Endothelial cell of hepatic sinusoid (primary cell): ENCODE measurements at regions not wholly inside any gene's neighbourhood (a gene's known extent, or its start where the extent isn't known, plus 50 kb on each side); places are given as distances from the start of the nearest gene placed in this dataset.
"Not testable (repeated sequence)": the region's sequence is repeated elsewhere in the genome, so short reads cannot be mapped to it uniquely, and the experiment has no call there.

Source experiments
- in situ Hi-C: cut with HindIII; loops from 2 replicates; pipeline ENCODE4 v1.10.0; 2017; ENCODE audit warnings: low sequenced_read_pairs

DNA sequence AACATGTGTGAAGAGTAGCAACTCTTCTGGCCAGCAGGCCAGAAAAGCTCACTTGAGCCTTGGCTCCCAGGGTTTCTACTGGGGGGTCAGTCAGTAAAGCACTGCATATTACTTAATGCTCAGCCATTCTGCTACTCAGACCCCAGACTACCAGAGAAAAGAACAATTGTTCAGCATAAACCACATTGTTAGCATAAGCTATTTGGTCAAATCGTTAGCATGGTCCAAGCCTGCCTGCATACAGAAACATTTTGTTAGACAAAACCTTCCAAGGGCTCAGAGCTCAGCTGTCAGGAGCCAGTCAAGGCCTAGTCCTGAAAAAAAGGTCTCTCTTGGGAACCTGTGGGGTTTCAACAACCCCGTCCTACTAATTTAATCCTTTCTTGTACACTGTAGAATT is 449.3 kb downstream of the PRR16 start:
- in situ Hi-C loops: no loop called here

DNA sequence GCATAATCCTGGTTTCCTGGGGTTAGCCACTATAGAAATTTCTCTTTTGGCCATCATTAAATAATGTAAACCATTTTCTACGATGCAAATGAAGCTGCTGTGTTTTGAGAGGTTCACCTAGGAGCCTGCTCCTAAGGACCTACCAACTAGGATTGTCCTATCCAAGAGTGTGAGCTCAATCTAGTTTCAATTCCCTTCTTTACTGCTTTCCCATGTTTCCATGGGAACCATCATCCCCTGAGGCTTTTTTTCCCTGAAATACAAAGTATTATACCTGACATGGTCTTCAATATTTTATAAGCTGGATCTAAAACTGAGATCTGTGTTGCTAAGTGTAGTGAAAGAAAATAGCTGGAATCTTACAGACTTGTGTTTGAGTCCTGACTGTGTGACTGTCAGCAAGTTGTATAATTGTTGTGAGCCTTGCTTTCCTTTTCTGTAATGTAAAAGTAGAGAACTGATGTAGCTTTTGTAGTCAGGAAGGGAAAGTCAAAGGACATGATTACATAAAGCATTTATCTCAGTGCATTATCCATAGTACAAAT is 453.2 kb downstream of the PRR16 start:
- in situ Hi-C loops: no loop called here

DNA sequence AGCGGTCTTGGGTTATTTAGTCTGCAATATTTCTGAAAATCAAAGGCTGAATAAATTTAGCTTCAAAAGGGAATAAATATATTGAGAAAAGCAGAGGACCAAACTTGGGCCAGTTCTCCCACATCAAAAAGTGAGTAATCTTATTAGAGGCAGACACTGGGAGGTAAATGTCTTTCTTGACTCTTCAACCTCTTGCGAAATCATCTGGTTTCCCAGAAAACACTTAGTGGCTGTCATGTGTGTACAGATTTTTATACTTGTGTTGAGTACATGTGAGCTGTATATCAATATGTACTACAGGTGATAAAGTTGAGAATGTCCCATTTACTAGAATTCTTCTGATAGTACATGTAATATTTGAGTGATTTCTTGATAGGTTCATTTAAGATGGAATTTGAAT is 454.9 kb downstream of the PRR16 start:
- in situ Hi-C loops: no loop called here

DNA sequence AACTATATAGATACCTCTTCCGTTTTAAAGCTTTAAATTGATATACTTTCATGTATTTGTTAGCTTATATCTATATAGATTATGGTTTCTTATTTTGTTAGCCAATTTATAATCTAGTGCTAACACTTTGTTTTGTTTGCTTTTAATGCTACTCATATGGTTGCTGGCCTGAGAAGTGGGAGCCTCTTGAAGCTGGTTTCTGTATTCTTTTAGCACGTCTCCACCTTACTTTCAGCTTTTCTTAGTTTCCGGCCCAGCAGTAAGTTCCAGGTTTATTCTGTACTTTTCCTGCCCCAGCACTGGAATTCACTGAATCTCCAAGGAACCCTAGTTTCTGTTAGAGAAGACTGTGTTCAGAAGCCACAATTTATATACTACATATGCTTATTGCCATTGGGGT is 458.9 kb downstream of the PRR16 start:
- in situ Hi-C loops: no loop called here

DNA sequence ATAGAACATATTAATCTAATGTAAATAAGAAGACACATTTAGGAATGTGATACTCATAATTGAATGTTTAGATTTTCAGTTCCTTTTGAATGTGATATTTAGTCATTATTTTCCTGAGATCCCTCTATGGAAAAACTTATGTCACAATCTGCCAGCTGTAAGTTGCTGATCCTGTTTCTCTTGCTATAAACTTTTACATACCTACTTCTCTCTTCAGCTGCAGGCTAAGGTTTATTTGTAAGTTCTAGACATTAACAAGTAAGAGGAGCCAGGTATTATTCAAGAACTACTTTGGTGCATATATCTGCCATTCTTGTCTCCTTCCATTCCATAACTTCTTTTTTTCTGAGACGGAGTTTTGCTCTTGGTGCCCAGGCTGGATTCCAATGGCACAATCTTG is 462.4 kb downstream of the PRR16 start:
- in situ Hi-C loops: no loop called here

DNA sequence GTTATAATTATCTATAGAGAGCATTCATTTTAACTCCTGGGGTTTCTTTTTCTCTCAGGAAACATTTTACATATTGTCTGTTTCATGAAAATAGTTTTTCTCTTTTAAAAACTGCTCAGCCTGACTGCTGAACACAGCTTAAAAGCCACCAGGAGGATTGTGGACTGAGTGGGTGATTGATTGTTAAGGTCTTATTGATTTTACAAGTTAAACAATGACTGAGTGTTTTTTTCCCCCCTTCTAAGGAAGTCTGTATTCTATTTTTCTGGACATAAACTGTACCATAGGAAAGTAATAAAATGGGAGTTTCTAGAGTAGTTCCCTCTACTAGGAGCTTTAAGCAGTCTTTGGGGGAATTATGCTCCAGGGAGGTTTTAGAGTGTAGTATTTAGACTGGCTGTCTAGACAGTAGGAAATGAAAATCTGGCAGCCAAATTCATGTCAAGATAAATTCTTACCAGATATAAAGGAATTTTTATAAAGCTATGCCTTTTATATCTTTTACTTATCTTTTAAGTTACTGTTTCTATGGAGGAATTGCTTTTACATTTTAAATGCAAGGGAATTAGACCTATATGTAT is 463.9 kb downstream of the PRR16 start:
- in situ Hi-C loops: no loop called here

DNA sequence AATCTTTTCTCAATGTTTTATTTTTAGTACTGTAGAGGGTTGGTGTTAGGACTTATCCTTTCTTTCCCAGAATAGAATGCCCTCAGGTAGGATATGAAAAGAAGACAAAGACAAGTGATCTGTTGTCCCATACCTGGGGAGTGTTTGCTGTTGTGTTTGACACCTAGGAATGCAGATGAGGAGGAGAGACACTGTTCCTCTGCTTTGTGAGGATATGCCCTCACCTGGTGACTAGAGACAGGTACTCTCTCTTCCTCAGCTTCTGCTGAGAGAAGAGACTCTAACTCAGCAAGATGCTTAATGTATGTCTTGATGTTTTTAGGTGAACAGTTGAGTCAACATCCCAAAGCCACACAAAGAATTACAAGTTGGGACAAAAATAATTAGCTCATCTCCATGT is 468.4 kb downstream of the PRR16 start:
- in situ Hi-C loops: no loop called here

DNA sequence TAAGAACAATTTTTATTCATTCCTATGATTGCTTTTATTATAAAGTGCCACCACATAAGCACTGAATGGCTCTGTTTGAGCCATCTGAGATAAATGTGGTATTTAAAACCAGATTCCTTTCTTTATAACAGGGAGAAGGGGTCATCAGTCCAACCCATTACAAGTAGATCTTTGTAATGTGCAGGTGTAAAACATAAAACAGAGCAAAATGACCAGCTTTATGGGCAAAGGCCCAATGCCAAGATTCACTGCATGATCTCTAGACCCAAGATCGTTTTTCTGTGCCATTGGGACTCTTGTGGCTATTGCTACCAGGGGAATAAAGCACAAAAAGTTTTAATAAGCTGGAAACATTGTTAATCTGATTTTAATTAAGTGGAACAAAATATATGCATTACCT is 469.9 kb downstream of the PRR16 start:
- in situ Hi-C loops: no loop called here

DNA sequence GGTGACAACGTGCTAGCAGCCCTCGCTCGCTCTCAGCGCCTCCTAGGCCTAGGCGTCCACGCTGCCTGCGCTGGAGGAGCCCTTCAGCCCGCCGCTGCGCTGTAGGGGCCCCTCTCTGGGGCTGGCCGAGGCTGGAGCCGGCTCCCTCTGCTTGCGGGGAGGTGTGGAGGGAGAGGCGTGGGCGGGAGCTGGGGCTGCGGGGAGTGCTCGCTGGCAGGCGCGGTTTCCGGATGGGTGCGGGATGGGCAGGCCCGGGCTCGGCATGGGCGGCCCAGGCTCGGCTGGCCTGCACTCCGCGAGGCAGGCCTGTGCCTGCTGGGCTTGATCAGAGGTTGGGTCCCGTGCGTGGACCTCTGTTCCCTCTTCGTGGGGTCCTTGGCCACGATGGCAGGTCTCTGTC is 472.6 kb downstream of the PRR16 start:
- in situ Hi-C loops: no loop called here

DNA sequence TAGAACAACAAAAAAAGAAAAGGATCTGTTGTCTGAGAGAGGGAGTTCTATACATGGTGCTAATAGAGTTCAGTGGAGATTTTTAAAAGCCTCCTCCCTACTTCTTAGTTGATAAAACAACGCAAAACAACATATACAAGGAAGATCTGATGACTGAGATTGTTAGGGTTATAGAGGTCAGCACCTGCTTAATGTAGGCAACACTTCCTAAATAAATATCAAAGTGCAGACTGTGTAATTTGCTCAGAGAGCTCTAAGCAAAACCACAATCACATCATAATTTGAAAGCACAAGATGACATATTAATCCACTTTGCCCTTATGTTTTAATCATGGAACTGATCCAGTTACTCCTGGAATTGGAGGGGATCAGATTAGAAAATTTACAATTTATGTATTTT is 474.5 kb downstream of the PRR16 start:
- in situ Hi-C loops: no loop called here

DNA sequence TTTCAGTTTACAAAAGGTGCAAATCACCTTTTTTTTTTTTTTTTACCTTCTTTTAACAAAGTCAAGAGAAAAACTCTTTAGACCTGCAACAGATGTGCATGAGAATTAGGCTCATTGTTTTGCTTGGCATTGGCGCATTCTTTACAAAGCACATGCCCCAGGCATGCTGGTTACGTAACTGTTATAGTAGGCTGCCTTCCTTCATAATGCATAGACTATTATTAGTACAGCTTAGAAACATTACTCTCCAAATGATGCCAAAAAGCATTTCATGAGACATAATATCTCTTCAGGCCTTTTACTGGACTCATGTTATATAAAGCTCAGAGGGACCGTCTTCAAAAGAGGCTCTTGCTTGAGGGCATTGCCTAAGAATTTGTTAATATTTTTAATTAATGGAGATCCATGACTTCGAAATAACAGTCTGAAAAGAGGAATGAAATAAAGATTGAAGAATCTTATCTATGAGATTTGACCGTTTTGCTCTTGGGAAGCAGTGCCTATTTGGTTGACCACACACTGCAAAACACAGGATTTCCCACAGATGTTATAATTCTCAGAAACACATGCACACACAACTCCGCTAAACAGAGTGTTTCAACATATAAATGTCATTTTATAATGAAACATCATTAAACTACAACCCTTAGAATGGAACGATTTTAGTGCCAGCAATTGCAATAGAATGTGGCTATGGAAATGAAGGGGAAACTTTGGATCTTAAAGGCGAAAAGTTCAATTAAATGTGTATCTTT is 478.7 kb downstream of the PRR16 start:
- in situ Hi-C loops: no loop called here

DNA sequence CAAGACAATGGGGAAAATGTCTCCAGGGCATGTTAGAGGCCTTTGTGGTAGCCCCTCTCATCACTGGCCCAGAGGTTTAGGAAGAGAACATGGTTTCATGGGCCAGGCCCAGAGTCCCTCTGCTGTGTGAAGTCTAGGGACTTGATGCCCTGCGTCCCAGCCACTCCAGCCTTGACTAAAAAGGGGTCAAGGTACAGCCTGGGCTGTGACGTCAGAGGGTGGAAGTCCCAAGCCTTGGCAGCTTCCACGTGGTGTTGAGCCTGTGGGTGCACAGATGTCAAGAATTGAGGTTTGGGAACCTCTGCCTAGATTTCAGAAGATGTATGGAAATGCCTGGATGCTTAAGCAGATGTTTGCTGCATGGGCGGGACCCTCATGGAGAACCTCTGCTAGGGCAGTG is 485.5 kb downstream of the PRR16 start:
- in situ Hi-C loops: not testable (repeated sequence)

DNA sequence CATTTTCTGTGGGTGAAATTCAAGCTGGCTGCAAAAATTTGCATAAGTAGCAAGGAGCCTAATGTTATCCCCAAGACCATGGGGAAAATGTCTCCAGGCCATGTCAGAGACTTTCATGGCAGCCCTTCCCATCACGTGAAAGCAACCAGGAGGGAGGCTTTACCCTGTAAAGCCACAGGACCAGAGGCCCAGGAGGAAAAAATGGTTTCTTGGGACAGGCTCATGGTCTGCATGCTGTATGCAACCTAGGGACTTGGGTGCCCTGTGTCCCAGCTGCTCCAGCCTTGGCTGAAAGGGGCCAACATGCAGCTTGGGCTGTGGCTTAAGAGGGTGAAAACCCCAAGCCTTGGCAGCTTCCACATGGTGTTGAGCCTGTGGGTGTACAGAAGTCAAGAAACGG is 489.3 kb downstream of the PRR16 start:
- in situ Hi-C loops: not testable (repeated sequence)

DNA sequence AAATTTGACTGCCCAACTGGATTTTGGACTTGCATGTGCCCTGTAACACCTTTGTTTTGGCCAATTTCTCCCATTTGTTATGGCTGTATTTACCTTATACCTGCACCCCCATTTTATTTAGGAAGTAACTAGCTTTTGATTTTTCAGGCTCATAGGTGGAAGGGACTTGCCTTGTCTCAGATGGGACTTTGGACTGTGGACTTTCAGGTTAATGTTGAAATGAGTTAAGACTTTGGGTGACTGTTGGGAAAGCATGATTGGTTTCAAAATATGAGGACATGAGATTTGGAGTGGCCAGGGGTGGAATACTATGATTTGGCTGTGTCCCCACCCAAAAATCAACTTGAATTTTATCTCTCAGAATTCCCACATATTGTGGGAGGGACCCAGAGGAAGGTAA is 490.2 kb downstream of the PRR16 start:
- in situ Hi-C loops: no loop called here

DNA sequence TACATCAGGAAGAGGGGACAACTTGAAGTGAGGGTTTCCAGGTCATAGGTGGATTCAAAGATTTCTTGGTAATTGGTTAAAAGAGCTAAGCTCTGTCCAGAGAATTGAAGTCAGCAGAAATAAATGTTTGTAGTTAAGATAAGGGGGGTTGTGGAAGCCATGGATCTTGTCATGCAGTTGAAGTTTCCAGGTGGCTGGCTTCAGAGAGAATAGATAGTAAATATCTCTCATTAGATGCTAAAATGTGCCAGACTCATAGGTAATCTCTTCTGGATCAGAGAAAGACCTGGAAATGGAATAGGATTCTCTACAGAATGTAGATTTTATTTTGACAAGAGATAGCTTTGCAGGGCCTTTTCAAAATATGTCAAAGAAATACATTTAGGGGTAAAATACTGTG is 491.7 kb downstream of the PRR16 start:
- in situ Hi-C loops: no loop called here

DNA sequence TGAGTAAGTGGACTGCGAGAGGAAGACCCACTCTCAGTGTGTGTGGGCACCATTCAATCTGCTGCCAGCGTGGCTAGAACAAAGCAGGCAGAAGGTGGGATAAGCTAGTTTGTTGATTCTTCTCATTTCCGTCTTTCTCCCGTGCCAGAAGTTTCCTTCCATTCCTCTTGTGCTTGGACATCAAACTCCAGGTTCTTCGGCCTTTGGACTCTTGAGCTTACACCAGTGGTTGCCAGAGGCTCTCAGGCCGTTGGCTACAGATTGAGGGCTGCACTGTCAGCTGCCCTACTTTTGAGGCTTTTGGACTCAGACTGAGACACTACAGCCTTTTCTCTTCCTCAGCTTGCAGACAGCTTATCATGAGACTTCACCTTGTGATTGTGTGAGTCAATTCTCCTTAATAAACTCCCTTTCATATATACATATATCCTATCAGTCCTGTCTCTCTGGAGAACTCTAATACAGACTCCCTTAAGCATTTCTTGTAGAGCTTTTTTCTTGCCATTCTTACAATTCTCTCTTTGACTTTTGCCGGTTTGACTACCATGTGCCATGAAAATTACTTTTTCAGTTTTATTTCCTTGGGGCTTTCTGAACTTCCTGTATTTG is 494.9 kb downstream of the PRR16 start:
- in situ Hi-C loops: no loop called here

DNA sequence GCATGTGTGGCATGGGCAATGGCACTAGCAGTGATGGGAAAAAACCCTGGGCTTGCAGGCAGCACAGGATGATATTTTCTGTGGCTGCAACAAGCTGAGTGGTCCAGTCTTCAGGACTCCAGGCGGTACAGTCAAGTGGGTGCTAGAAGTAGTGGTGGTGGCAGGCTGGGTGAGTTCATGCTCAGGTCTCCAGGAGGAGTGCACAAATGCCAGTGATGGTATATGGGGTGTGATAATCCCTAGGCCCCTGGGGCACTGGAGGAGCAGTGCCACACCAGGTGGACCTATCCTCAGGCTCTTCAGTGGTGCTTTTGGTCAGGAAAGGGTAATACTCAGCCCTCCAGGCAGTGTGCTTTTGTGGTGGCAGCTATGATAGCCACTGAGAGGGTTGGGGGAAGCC is 496.4 kb downstream of the PRR16 start:
- in situ Hi-C loops: no loop called here

DNA sequence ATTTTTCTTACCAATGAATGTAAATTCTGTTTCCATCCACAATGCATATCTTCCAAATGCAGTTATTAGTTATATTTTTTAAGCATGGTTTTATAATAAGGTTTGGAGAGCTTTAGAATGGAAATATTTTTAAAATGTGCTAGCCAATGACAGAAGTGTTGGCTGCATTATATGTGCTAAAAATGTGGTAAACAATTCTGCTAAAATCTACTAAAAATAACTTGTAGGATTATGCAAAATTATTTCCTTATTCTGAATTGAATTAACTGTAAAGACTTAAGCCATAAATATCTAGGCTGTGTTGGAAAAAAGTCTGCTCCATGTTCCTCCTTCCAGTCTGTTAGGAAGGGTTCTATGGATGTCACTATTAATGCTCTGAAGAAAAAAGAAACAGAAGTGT is 503.3 kb downstream of the PRR16 start:
- in situ Hi-C loops: no loop called here

DNA sequence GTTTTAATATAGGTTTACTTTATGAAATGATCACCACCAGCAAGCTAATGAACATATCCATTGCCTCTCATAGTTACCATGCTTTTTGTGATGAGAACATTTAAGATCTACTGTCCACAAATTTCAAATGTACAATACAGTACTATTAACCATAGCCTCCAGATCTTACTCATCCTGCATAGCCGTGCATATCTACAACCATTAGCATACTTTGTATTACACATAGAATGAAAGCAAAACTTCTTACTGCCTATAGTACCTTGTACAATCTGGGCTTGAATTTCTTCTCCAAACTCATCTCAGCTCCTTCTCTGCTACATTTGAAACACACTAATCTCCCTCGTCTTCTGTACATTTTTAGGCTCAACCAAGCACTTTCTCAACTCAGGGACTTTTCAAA is 510.6 kb downstream of the PRR16 start:
- in situ Hi-C loops: no loop called here

DNA sequence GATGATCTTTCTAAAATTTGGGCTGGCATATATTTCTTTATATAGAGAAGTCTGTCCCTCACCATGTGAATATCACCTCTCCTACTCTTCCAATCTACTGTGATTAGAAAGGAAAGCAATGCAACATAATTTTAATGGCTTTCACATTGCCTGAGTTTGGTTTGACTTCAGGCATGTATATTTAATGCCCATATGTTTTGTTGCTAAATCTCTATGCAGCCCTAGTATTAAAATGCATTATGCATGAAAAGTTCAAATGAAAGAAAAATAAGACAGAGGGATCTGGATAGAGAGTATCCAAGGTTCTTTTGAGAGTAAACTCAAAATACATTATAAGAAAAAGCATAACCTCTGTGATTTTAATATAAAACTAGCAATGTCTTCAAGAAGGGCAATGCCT is 518.3 kb downstream of the PRR16 start:
- in situ Hi-C loops: no loop called here

DNA sequence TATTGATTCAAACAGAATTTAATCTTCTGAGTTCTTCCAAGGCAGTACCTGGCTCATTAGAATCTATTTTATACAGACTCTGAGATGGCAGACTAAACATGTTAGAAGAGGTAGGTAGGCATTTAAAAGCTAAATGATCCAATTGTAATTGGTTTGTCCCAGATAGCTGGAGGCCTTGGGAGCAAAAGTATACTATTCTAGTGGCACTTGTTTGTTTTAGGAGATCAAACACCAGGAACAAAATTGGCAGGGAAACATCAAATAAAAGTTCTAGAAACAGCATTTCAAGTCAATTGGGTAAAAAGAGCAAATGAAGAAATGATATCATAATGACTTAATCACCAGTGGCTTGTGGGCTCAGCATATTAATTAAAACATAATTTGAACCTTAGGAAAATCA is 521.4 kb downstream of the PRR16 start:
- in situ Hi-C loops: no loop called here

DNA sequence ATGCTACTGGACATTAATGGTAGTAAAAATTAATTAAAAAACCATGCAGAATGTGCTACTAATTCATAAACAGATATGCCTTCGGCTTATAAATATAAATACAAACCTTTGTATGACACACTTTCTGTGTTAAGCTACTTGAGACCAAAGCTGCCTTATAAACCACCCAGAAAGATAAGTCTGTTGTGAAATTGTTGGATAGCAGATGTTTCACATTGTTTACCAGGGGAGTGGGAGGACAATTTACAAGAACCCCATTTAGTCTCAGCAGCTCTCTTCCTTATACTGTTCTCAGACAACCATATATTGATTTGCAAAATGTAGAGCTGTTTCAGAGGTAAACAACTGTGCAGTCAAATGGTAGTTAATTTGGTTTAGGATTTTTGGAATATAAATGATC is 524.4 kb downstream of the PRR16 start:
- in situ Hi-C loops: no loop called here
